ENCODE measurements at regions not wholly inside any gene's neighbourhood (a gene's known extent, or its start where the extent isn't known, plus 50 kb on each side); places are given as distances from the start of the nearest gene placed in this dataset.
"Not testable (repeated sequence)": the region's sequence is repeated elsewhere in the genome, so short reads cannot be mapped to it uniquely, and the experiment has no call there.

GRCh38 chr1:240722788-240723187, 110.8 kb upstream of the GREM2 start:
- Mint-ChIP-seq H3K4me3 (no peak overlapping the region), H3K27ac (no peak overlapping the region), H3K9me3 (ENCODE audit: low read depth) (no peaks in the 10 kb centered on the region), H3K27me3 (no peaks in the 10 kb centered on the region), H3K4me1 (no peaks in the 10 kb centered on the region), H3K36me3 (ENCODE audit: low read depth) (no peaks in the 10 kb centered on the region)
- DNase-seq: no peak
- ATAC-seq: no peak
- POLR2A ChIA-PET: no interaction called here
- CTCF ChIA-PET: interaction anchor here (1.0 kb wide), 1 partner anchor 14 kb away, joined by 3 read pairs; no protein-coding TSS in a partner anchor
- intact Hi-C loops (cut with DNase I, micrococcal nuclease): no loop called here

GRCh38 chr1:240720976-240721375, 109.0 kb upstream of the GREM2 start:
- no peaks in the 10 kb centered on the region for H3K36me3 Mint-ChIP-seq (ENCODE audit: low read depth)
- H3K27ac Mint-ChIP-seq: no peak overlapping the region
- POLR2A ChIA-PET: no interaction called here
- ATAC-seq (no peak), DNase-seq (no peak)
- CTCF ChIA-PET: interaction anchor here (1.0 kb wide), 1 partner anchor 13 kb away, joined by 3 read pairs; no protein-coding TSS in a partner anchor
- intact Hi-C loops (cut with DNase I, micrococcal nuclease): no loop called here
- H3K27me3 Mint-ChIP-seq: no peaks in the 10 kb centered on the region
- H3K9me3 Mint-ChIP-seq (ENCODE audit: low read depth): no peaks in the 10 kb centered on the region
- H3K4me3 Mint-ChIP-seq: no peak overlapping the region
- no peaks in the 10 kb centered on the region for H3K4me1 Mint-ChIP-seq

- no peak overlapping the region for H3K4me3 Mint-ChIP-seq
- POLR2A ChIA-PET: no interaction called here
- H3K4me1 Mint-ChIP-seq: no peaks in the 10 kb centered on the region
- no peaks in the 10 kb centered on the region for H3K27me3 Mint-ChIP-seq
- intact Hi-C loops (cut with DNase I, micrococcal nuclease): no loop called here
- no peaks in the 10 kb centered on the region for H3K36me3 Mint-ChIP-seq (ENCODE audit: low read depth)
- DNase-seq: no peak
- no peaks in the 10 kb centered on the region for H3K9me3 Mint-ChIP-seq (ENCODE audit: low read depth)
- H3K27ac Mint-ChIP-seq: no peak overlapping the region
- CTCF ChIA-PET: interaction anchor here (1.0 kb wide), 1 partner anchor 14 kb away, joined by 3 read pairs; no protein-coding TSS in a partner anchor
- no peak for ATAC-seq
Measured at GRCh38 chr1:240719953-240720700, 108.2 kb upstream of the GREM2 start.

GRCh38 chr1:240716538-240716937, 104.6 kb upstream of the GREM2 start:
- H3K27ac Mint-ChIP-seq; POLR2A ChIA-PET; H3K36me3 Mint-ChIP-seq (ENCODE audit: low read depth); CTCF ChIA-PET; H3K4me3 Mint-ChIP-seq; intact Hi-C loops (cut with DNase I, micrococcal nuclease); H3K4me1 Mint-ChIP-seq; ATAC-seq; H3K9me3 Mint-ChIP-seq (ENCODE audit: low read depth); H3K27me3 Mint-ChIP-seq; DNase-seq: not testable (repeated sequence)

GRCh38 chr1:240714568-240715292, 102.8 kb upstream of the GREM2 start:
- Mint-ChIP-seq H3K36me3 (ENCODE audit: low read depth) (no peaks in the 10 kb centered on the region), H3K4me3 (no peak overlapping the region), H3K4me1 (no peaks in the 10 kb centered on the region), H3K9me3 (ENCODE audit: low read depth) (peaks cover 4% of the 10 kb centered on the region), H3K27ac (no peak overlapping the region), H3K27me3 (peaks cover 2% of the 10 kb centered on the region)
- CTCF ChIA-PET: no interaction called here
- ATAC-seq (no peak), DNase-seq (no peak)
- intact Hi-C loops (cut with DNase I, micrococcal nuclease): no loop called here
- POLR2A ChIA-PET: no interaction called here

- POLR2A ChIA-PET: no interaction called here
- Mint-ChIP-seq H3K27me3 (peaks cover 2% of the 10 kb centered on the region), H3K4me1 (no peaks in the 10 kb centered on the region), H3K27ac (no peak overlapping the region), H3K9me3 (ENCODE audit: low read depth) (peaks cover 4% of the 10 kb centered on the region), H3K36me3 (ENCODE audit: low read depth) (no peaks in the 10 kb centered on the region), H3K4me3 (no peak overlapping the region)
- CTCF ChIA-PET: interaction anchor here (0.7 kb wide), 1 partner anchor 9 kb away, joined by 3 read pairs; no protein-coding TSS in a partner anchor
- no peak for DNase-seq
- intact Hi-C loops (cut with DNase I, micrococcal nuclease): no loop called here
- ATAC-seq: no peak
Measured at GRCh38 chr1:240712014-240712731, 100.2 kb upstream of the GREM2 start.

- H3K36me3 Mint-ChIP-seq (ENCODE audit: low read depth): no peaks in the 10 kb centered on the region
- ATAC-seq: no peak
- ChIA-PET POLR2A (no interaction called here), CTCF (no interaction called here)
- H3K27ac Mint-ChIP-seq: no peak overlapping the region
- H3K9me3 Mint-ChIP-seq (ENCODE audit: low read depth): peaks cover 4% of the 10 kb centered on the region
- intact Hi-C loops (cut with DNase I, micrococcal nuclease): no loop called here
- no peak for DNase-seq
- H3K4me3 Mint-ChIP-seq: no peak overlapping the region
- no peaks in the 10 kb centered on the region for H3K4me1 Mint-ChIP-seq
- H3K27me3 Mint-ChIP-seq: peaks cover 2% of the 10 kb centered on the region
Measured at GRCh38 chr1:240711020-240711419, 99.1 kb upstream of the GREM2 start.

GRCh38 chr1:240709676-240710075, 97.7 kb upstream of the GREM2 start:
- Mint-ChIP-seq H3K36me3 (ENCODE audit: low read depth) (no peaks in the 10 kb centered on the region), H3K4me3 (no peak overlapping the region), H3K27ac (no peak overlapping the region), H3K9me3 (ENCODE audit: low read depth) (peaks cover 4% of the 10 kb centered on the region), H3K4me1 (no peaks in the 10 kb centered on the region), H3K27me3 (peaks cover 2% of the 10 kb centered on the region)
- DNase-seq (no peak), ATAC-seq (no peak)
- ChIA-PET CTCF (interaction anchor here (0.6 kb wide), 1 partner anchor 170 kb away, joined by 3 read pairs; no protein-coding TSS in a partner anchor), POLR2A (no interaction called here)
- intact Hi-C loops (cut with DNase I, micrococcal nuclease): no loop called here

- Mint-ChIP-seq H3K36me3 (ENCODE audit: low read depth) (no peaks in the 10 kb centered on the region), H3K9me3 (ENCODE audit: low read depth) (peaks cover 2% of the 10 kb centered on the region), H3K27ac (no peak overlapping the region), H3K4me3 (no peak overlapping the region), H3K4me1 (no peaks in the 10 kb centered on the region), H3K27me3 (no peaks in the 10 kb centered on the region)
- ATAC-seq (no peak), DNase-seq (no peak)
- intact Hi-C loops (cut with DNase I, micrococcal nuclease): no loop called here
- ChIA-PET POLR2A (no interaction called here), CTCF (no interaction called here)
Measured at GRCh38 chr1:240706150-240706935, 94.4 kb upstream of the GREM2 start.

GRCh38 chr1:240705579-240705978, 93.6 kb upstream of the GREM2 start:
- H3K27ac Mint-ChIP-seq: no peak overlapping the region
- no peaks in the 10 kb centered on the region for H3K9me3 Mint-ChIP-seq (ENCODE audit: low read depth)
- ChIA-PET POLR2A (no interaction called here), CTCF (no interaction called here)
- DNase-seq (no peak), ATAC-seq (no peak)
- no peak overlapping the region for H3K4me3 Mint-ChIP-seq
- intact Hi-C loops (cut with DNase I, micrococcal nuclease): no loop called here
- H3K27me3 Mint-ChIP-seq: no peaks in the 10 kb centered on the region
- no peaks in the 10 kb centered on the region for H3K36me3 Mint-ChIP-seq (ENCODE audit: low read depth)
- no peaks in the 10 kb centered on the region for H3K4me1 Mint-ChIP-seq

GRCh38 chr1:240701412-240701811, 89.5 kb upstream of the GREM2 start:
- Mint-ChIP-seq H3K27me3 (no peaks in the 10 kb centered on the region), H3K4me1 (no peaks in the 10 kb centered on the region), H3K4me3 (no peak overlapping the region), H3K9me3 (ENCODE audit: low read depth) (no peaks in the 10 kb centered on the region), H3K36me3 (ENCODE audit: low read depth) (no peaks in the 10 kb centered on the region), H3K27ac (no peak overlapping the region)
- ChIA-PET CTCF (no interaction called here), POLR2A (no interaction called here)
- intact Hi-C loops (cut with DNase I, micrococcal nuclease): no loop called here
- no peak for ATAC-seq
- DNase-seq: no peak

All from activated CD4-positive, alpha-beta T cell treated with anti-CD3 and anti-CD28 coated beads for 36 hours (primary cell).